Parathyroid adenoma (tissue), 2 donors: ENCODE measurements at regions not wholly inside any gene's neighbourhood (a gene's known extent, or its start where the extent isn't known, plus 50 kb on each side); places are given as distances from the start of the nearest gene placed in this dataset.

Source experiments
- H2AFZ ChIP-seq: fragments of 300-600 bp; sonication (generic); one replicate; pipeline ENCODE4 v1.7.0; 2017; ENCODE audit warnings: antibody characterized with exemption, mild to moderate bottlenecking
- H3K27ac ChIP-seq: fragments of 300-600 bp; sonication (generic); one replicate; pipeline ENCODE4 v1.7.0; 2017
- H3K27me3 ChIP-seq: fragments of 300-600 bp; sonication (generic); one replicate; pipeline ENCODE4 v1.7.0; 2017; ENCODE audit warnings: low read length; ENCODE audit not compliant: control insufficient read depth, insufficient read depth
- H3K36me3 ChIP-seq: fragments of 300-600 bp; sonication (generic); one replicate; pipeline ENCODE4 v1.7.0; 2017; ENCODE audit warnings: low read length; ENCODE audit not compliant: control insufficient read depth, insufficient read depth
- H3K4me1 ChIP-seq: fragments of 300-600 bp; sonication (generic); one replicate; pipeline ENCODE4 v1.7.0; 2017; ENCODE audit warnings: control low read depth
- H3K4me2 ChIP-seq: fragments of 300-600 bp; sonication (generic); one replicate; pipeline ENCODE4 v1.7.0; 2017; ENCODE audit warnings: low read length
- H3K4me3 ChIP-seq: fragments of 300-600 bp; sonication (generic); one replicate; pipeline ENCODE4 v1.7.0; 2017; ENCODE audit warnings: low read depth, low read length
- H3K79me2 ChIP-seq: fragments of 300-600 bp; sonication (generic); one replicate; pipeline ENCODE4 v1.7.0; 2017; ENCODE audit warnings: control low read depth
- H3K9ac ChIP-seq: fragments of 300-600 bp; sonication (generic); one replicate; pipeline ENCODE4 v1.7.0; 2017; ENCODE audit warnings: mild to moderate bottlenecking
- H3K9me3 ChIP-seq: fragments of 300-600 bp; sonication (generic); one replicate; pipeline ENCODE4 v1.7.0; 2017; ENCODE audit warnings: low read length; ENCODE audit not compliant: control insufficient read depth
- TF ChIP-seq, protein P1 (sequence below): fragments of 300-600 bp; sonication (generic); IDR thresholded peaks from one replicate; pipeline ENCODE4 v1.7.0; 2017; ENCODE audit warnings: antibody characterized with exemption, mild to moderate bottlenecking
- donor health status: primary hyperparathyroidism.

DNA sequence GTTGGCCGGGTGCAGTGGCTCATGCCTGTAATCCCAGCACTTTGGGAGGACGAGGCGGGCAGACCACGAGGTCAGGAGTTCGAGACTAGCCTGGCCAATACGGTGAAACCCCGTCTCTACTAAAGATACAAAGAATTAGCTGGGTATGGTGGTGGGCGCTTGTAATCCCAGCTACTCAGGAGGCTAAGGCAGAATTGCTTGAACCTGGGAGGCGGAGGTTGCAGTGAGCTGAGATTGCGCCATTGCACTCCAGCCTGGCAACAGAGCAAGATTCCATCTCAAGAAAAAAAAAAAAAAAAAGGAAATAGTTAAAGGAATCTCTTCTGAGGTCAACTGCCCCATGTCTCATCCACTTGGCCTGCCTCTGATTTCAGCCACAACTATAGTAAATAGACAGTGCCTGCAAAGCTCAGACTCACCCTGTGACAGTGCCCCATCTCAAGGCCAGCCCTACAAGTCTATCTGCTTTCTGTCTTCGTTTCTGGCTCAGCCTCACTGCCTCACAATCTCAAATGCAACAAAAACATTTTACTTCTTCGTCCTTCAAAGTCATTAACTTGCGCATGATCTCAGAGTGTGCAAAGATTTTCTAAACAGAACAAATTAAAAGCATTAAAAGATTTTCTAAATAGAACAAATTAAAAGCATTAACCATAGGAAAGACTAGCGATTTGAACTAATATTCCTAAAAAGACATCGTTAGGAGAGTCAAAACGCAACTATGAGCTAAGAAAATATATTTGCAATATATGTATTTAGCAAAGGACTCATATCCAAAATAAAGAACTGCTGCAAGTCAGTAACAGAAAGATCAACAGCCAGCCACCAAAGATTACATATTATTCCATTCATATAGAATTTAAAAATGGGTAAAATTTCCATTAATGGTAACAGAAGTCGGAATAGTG is 65.0 kb upstream of the PRDX6 start:
- no peak overlapping the region for H3K27ac ChIP-seq
- H3K4me1 ChIP-seq, result no peaks in the 10 kb centered on the region
- H3K79me2 ChIP-seq, result no peaks in the 10 kb centered on the region
- no peaks in the 10 kb centered on the region for H3K27me3 ChIP-seq
- H3K4me2 ChIP-seq, result no peak overlapping the region
- H3K9ac ChIP-seq, result no peak overlapping the region
- H3K36me3 ChIP-seq, result no peaks in the 10 kb centered on the region
- no peak overlapping the region for H3K4me3 ChIP-seq
- H2AFZ ChIP-seq, result no peak overlapping the region
- TF ChIP-seq, protein P1, sequence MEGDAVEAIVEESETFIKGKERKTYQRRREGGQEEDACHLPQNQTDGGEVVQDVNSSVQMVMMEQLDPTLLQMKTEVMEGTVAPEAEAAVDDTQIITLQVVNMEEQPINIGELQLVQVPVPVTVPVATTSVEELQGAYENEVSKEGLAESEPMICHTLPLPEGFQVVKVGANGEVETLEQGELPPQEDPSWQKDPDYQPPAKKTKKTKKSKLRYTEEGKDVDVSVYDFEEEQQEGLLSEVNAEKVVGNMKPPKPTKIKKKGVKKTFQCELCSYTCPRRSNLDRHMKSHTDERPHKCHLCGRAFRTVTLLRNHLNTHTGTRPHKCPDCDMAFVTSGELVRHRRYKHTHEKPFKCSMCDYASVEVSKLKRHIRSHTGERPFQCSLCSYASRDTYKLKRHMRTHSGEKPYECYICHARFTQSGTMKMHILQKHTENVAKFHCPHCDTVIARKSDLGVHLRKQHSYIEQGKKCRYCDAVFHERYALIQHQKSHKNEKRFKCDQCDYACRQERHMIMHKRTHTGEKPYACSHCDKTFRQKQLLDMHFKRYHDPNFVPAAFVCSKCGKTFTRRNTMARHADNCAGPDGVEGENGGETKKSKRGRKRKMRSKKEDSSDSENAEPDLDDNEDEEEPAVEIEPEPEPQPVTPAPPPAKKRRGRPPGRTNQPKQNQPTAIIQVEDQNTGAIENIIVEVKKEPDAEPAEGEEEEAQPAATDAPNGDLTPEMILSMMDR, result no peak
- H3K9me3 ChIP-seq, result no peaks in the 10 kb centered on the region

DNA sequence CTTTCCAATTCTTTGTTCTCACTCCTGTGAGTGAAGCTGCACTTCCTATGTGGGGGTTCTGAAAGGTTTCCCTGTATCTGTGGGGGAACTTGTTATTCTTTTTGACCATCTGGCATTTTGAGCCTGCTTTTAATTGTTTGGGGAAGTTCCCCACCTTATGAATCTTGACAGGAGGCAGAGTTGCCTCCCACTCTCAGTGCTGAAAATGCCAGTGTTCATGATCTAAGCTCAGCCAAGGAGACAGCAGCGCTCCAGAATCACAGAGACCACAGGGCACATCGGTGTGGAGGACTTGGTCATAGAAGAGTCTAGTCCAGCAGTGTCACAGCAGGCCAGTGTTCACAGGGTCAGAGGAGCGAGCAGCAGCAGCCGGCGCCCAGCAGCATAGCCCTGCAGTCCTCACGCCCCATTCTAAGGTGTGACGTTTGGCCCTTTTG is 63.8 kb upstream of the PRDX6 start:
- Histone ChIP-seq H3K36me3 (no peaks in the 10 kb centered on the region), H3K4me1 (no peaks in the 10 kb centered on the region), H3K79me2 (no peaks in the 10 kb centered on the region), H3K27me3 (no peaks in the 10 kb centered on the region), H3K4me3 (no peak overlapping the region), H3K9me3 (no peaks in the 10 kb centered on the region), H2AFZ (no peak overlapping the region), H3K27ac (no peak overlapping the region), H3K9ac (no peak overlapping the region), H3K4me2 (no peak overlapping the region)
- TF ChIP-seq, protein P1, result no peak

DNA sequence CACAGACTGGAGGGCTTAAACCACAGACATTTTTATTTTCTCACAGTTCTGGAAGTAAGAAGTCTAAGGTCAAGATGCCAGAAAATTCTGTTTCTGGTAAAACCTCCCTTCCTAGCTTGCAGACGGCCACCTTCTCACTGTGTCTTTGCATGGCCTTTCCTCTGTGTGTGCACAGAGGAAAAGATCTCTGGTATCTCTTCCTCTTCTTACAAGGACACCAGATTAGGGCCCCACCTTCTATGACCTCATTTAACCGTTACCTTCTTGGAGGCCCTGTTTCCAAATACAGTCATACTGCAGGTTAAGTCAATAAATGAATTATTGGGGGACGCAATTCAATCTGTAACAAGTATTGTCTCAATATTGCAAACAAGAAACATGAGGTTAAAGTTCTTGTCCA is 63.0 kb upstream of the PRDX6 start:
- H3K36me3 ChIP-seq, result no peaks in the 10 kb centered on the region
- H3K27me3 ChIP-seq, result no peaks in the 10 kb centered on the region
- H3K27ac ChIP-seq, result no peak overlapping the region
- H3K4me3 ChIP-seq, result no peak overlapping the region
- H3K9ac ChIP-seq, result no peak overlapping the region
- H3K79me2 ChIP-seq, result no peaks in the 10 kb centered on the region
- TF ChIP-seq, protein P1, result no peak
- H3K9me3 ChIP-seq, result no peaks in the 10 kb centered on the region
- no peak overlapping the region for H2AFZ ChIP-seq
- H3K4me2 ChIP-seq, result no peak overlapping the region
- no peaks in the 10 kb centered on the region for H3K4me1 ChIP-seq

DNA sequence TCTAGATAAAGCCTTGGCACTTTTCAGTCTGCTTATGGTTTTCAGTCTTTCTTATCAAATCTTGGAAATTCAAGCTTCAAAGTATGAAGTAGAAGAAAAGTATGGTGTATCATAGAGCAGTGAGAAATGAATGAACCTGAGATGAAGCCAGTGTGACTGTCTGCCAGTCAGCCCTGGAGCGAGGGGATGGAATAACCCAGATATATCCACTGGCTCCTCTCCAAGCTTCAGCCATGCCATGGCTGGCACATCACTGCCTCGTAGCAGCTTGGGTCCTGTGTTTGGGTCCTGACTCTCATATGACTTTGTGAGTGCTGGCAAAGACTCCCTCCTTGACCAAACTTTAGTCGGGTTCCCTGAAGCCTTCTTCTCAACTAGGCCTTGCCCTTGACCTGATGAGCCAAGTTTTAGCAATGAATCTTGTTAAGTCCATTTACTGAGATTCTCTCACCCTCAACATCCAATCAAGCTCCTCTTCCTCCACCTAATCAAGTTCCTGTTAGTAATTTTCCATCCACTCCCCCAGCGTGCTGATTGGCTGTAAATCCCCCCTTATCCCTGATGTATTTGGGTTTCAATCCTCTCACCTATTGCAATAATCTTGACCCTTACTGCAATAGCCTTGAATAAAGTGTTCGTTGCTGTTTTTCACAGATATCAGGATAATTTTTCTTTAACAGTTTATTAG is 62.5 kb upstream of the PRDX6 start:
- Histone ChIP-seq H3K4me3 (no peak overlapping the region), H3K36me3 (no peaks in the 10 kb centered on the region), H3K79me2 (no peaks in the 10 kb centered on the region), H3K27ac (no peak overlapping the region), H2AFZ (no peak overlapping the region), H3K27me3 (no peaks in the 10 kb centered on the region), H3K9ac (no peak overlapping the region), H3K4me2 (no peak overlapping the region), H3K9me3 (no peaks in the 10 kb centered on the region), H3K4me1 (no peaks in the 10 kb centered on the region)
- TF ChIP-seq, protein P1, result no peak
